ENCODE measurements at regions not wholly inside any gene's neighbourhood (a gene's known extent, or its start where the extent isn't known, plus 50 kb on each side); places are given as distances from the start of the nearest gene placed in this dataset.

DNA sequence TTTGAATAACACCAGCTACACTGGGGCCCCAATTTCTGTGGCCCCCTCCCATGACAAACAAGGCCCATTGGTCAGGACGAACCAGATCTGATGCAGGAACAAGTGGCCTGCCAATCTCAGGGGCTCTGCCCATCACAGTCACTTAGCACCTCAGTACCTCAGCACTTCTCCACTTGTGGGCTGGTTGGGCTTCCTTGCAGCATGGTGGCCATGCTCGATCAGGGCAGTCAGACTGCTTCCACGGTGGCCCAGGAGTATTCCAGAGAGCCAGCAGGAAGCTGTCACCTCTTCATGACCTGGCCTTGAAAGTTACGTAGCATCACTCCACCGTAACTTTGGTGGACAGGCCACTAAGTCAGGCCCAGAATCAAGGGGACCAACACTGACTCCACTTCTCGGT is 206.5 kb downstream of the AUH start (continued):
- TF ChIP-seq, protein P1, sequence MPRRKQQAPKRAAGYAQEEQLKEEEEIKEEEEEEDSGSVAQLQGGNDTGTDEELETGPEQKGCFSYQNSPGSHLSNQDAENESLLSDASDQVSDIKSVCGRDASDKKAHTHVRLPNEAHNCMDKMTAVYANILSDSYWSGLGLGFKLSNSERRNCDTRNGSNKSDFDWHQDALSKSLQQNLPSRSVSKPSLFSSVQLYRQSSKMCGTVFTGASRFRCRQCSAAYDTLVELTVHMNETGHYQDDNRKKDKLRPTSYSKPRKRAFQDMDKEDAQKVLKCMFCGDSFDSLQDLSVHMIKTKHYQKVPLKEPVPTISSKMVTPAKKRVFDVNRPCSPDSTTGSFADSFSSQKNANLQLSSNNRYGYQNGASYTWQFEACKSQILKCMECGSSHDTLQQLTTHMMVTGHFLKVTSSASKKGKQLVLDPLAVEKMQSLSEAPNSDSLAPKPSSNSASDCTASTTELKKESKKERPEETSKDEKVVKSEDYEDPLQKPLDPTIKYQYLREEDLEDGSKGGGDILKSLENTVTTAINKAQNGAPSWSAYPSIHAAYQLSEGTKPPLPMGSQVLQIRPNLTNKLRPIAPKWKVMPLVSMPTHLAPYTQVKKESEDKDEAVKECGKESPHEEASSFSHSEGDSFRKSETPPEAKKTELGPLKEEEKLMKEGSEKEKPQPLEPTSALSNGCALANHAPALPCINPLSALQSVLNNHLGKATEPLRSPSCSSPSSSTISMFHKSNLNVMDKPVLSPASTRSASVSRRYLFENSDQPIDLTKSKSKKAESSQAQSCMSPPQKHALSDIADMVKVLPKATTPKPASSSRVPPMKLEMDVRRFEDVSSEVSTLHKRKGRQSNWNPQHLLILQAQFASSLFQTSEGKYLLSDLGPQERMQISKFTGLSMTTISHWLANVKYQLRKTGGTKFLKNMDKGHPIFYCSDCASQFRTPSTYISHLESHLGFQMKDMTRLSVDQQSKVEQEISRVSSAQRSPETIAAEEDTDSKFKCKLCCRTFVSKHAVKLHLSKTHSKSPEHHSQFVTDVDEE (CRISPR knock-in tag; IDR thresholded peaks at IDR 0.05) = no peak
- TF ChIP-seq ZFP3 (CRISPR knock-in tag; IDR thresholded peaks at IDR 0.05) (no peak), OSR1 (CRISPR knock-in tag; IDR thresholded peaks at IDR 0.05) (no peak), ZNF565 (CRISPR knock-in tag; conservative IDR thresholded peaks at IDR 0.05; ENCODE audit: low read depth) (no peak)
- TF ChIP-seq, protein P2, sequence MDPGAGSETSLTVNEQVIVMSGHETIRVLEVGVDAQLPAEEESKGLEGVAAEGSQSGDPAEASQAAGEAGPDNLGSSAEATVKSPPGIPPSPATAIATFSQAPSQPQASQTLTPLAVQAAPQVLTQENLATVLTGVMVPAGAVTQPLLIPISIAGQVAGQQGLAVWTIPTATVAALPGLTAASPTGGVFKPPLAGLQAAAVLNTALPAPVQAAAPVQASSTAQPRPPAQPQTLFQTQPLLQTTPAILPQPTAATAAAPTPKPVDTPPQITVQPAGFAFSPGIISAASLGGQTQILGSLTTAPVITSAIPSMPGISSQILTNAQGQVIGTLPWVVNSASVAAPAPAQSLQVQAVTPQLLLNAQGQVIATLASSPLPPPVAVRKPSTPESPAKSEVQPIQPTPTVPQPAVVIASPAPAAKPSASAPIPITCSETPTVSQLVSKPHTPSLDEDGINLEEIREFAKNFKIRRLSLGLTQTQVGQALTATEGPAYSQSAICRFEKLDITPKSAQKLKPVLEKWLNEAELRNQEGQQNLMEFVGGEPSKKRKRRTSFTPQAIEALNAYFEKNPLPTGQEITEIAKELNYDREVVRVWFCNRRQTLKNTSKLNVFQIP (CRISPR knock-in tag; IDR thresholded peaks at IDR 0.05; ENCODE audit: borderline replicate concordance, low read depth) = no peak

DNA sequence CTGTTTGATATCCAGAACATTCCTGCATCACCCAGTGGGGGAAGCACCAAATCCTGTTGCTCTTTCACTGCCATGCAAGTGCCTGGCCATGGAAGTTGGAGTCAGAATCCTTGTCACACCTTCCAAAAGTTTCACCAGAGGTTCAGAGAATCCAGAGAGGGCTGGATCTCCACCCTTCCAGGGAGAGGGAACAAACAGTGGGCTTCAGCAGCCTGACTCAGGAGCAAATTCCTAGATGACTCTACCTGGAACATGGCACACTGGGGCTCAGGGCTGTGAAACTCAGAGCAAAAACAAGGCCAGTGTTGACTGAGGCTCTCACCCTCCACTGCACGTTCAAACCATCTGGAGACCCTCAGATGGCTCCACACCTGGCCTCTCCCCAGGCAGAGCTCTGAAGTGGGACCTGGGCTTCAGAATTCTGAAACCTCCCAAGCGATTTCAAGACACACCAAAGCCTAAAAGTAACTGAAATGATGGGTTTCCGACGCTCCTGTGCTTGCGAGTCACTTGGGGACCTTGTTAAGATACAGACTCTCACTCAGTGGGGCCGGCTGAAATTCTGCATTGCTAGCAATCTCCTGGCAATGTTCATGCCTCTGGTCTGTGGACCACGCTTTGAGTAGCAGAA is 205.9 kb downstream of the AUH start:
- ATAC-seq = no peak
- TF ChIP-seq RARB (CRISPR knock-in tag; IDR thresholded peaks at IDR 0.05) (no peak), ZFP3 (CRISPR knock-in tag; IDR thresholded peaks at IDR 0.05) (no peak), TCF4 (CRISPR knock-in tag; IDR thresholded peaks at IDR 0.05; ENCODE audit: borderline replicate concordance) (no peak), OSR1 (CRISPR knock-in tag; IDR thresholded peaks at IDR 0.05) (no peak), ZNF8 (CRISPR knock-in tag; IDR thresholded peaks at IDR 0.05) (no peak), CSDC2 (CRISPR knock-in tag; IDR thresholded peaks at IDR 0.05) (no peak), GLIS3 (CRISPR knock-in tag; IDR thresholded peaks at IDR 0.05) (no peak), SNAI2 (CRISPR knock-in tag; IDR thresholded peaks at IDR 0.05) (no peak), ZC3H10 (CRISPR knock-in tag; IDR thresholded peaks at IDR 0.05) (no peak), ZNF565 (CRISPR knock-in tag; conservative IDR thresholded peaks at IDR 0.05; ENCODE audit: low read depth) (no peak)
- TF ChIP-seq, protein P2 (CRISPR knock-in tag; IDR thresholded peaks at IDR 0.05; ENCODE audit: borderline replicate concordance, low read depth) = no peak
- TF ChIP-seq, protein P3, sequence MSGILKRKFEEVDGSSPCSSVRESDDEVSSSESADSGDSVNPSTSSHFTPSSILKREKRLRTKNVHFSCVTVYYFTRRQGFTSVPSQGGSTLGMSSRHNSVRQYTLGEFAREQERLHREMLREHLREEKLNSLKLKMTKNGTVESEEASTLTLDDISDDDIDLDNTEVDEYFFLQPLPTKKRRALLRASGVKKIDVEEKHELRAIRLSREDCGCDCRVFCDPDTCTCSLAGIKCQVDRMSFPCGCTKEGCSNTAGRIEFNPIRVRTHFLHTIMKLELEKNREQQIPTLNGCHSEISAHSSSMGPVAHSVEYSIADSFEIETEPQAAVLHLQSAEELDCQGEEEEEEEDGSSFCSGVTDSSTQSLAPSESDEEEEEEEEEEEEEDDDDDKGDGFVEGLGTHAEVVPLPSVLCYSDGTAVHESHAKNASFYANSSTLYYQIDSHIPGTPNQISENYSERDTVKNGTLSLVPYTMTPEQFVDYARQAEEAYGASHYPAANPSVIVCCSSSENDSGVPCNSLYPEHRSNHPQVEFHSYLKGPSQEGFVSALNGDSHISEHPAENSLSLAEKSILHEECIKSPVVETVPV (CRISPR knock-in tag; IDR thresholded peaks at IDR 0.05) = no peak

DNA sequence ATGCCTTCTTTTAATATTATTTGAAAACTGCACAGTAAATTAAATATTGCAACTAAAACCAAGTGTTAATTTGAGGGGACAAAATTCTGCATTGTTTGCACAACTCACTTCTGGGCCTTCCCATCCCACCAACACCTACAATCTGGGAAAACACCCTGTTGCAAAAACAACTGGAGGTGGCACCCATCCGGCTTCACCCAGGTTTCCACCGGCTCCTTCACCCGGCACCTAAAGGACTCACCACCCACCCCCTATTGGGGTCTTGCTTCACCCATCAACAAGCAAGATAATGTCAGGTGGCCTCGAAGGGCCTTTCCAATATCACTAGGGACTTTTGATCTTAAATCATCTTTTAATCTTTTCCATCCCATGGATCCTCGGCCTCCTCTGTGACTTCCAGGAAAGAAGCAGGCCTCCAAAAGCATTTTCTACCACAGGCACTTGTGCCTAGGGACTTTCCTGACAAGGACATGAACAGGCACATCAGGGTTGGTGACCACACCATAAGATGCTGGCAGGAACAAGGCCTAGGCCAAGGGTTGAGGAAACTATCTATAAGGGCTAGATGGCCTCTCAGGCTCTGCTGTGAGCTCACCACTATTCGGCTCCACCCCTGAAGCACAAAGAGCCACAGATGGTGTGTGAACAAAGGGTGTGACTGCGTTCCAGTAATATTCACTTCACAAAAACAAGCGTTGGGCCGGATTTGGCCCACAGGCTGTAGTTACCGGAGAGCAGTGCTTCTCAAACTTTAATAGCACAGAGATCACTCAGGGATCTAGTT is 205.1 kb downstream of the AUH start:
- no peak for ATAC-seq
- TF ChIP-seq ZNF70 (CRISPR knock-in tag; IDR thresholded peaks at IDR 0.05) (no peak), ZNF8 (CRISPR knock-in tag; IDR thresholded peaks at IDR 0.05) (no peak), PPARA (CRISPR knock-in tag; IDR thresholded peaks at IDR 0.05; ENCODE audit: borderline replicate concordance) (no peak), TOX (CRISPR knock-in tag; IDR thresholded peaks at IDR 0.05; ENCODE audit: borderline replicate concordance) (no peak), ESRRG (CRISPR knock-in tag; IDR thresholded peaks at IDR 0.05) (no peak), GLIS3 (CRISPR knock-in tag; IDR thresholded peaks at IDR 0.05) (no peak), OSR1 (CRISPR knock-in tag; IDR thresholded peaks at IDR 0.05) (no peak), RARB (CRISPR knock-in tag; IDR thresholded peaks at IDR 0.05) (no peak), SNAI2 (CRISPR knock-in tag; IDR thresholded peaks at IDR 0.05) (no peak)
- TF ChIP-seq, protein P2 (CRISPR knock-in tag; IDR thresholded peaks at IDR 0.05; ENCODE audit: borderline replicate concordance, low read depth) = no peak
- TF ChIP-seq, protein P4, sequence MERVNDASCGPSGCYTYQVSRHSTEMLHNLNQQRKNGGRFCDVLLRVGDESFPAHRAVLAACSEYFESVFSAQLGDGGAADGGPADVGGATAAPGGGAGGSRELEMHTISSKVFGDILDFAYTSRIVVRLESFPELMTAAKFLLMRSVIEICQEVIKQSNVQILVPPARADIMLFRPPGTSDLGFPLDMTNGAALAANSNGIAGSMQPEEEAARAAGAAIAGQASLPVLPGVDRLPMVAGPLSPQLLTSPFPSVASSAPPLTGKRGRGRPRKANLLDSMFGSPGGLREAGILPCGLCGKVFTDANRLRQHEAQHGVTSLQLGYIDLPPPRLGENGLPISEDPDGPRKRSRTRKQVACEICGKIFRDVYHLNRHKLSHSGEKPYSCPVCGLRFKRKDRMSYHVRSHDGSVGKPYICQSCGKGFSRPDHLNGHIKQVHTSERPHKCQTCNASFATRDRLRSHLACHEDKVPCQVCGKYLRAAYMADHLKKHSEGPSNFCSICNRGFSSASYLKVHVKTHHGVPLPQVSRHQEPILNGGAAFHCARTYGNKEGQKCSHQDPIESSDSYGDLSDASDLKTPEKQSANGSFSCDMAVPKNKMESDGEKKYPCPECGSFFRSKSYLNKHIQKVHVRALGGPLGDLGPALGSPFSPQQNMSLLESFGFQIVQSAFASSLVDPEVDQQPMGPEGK (CRISPR knock-in tag; IDR thresholded peaks at IDR 0.05; ENCODE audit: borderline replicate concordance) = no peak
- TF ChIP-seq, protein P5, sequence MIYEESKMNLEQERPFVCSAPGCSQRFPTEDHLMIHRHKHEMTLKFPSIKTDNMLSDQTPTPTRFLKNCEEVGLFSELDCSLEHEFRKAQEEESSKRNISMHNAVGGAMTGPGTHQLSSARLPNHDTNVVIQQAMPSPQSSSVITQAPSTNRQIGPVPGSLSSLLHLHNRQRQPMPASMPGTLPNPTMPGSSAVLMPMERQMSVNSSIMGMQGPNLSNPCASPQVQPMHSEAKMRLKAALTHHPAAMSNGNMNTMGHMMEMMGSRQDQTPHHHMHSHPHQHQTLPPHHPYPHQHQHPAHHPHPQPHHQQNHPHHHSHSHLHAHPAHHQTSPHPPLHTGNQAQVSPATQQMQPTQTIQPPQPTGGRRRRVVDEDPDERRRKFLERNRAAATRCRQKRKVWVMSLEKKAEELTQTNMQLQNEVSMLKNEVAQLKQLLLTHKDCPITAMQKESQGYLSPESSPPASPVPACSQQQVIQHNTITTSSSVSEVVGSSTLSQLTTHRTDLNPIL (CRISPR knock-in tag; IDR thresholded peaks at IDR 0.05; ENCODE audit: low read depth) = no peak
- TF ChIP-seq, protein P1 (CRISPR knock-in tag; IDR thresholded peaks at IDR 0.05) = no peak
